ENCODE measurements at regions not wholly inside any gene's neighbourhood (a gene's known extent, or its start where the extent isn't known, plus 50 kb on each side); places are given as distances from the start of the nearest gene placed in this dataset.

GRCh38 chr1:217097819-217098218 is 374.6 kb upstream of the ESRRG start:
- H2BK15ac ChIP-seq (ENCODE audit: low read depth, low read length) = no peak overlapping the region
- no peak overlapping the region for H2BK120ac ChIP-seq (ENCODE audit: low read depth, low read length)
- in situ Hi-C loops (cut with MboI; ENCODE audit: low sequenced_read_pairs) (no loop called here), intact Hi-C loops (cut with micrococcal nuclease) (no loop called here), dilution Hi-C loops (cut with HindIII; ENCODE audit: low sequenced_read_pairs, unreplicated experiment) (no loop called here)
- no peak overlapping the region for H3K56ac ChIP-seq (ENCODE audit: extremely low read depth, insufficient read depth, low read length)
- no peak overlapping the region for H2AK9ac ChIP-seq (replicated peaks; ENCODE audit: low read depth, low read length, poor library complexity)
- no peak overlapping the region for H3K27ac ChIP-seq (ENCODE audit: insufficient read depth, low read length)
- no peaks in the 10 kb centered on the region for H3K9me3 ChIP-seq (ENCODE audit: control insufficient read depth, insufficient read depth, low read length)
- CTCF ChIA-PET = no interaction called here
- no peak overlapping the region for H3K4me3 ChIP-seq (ENCODE audit: insufficient read depth, low read depth, low read length)
- H3K9ac ChIP-seq (ENCODE audit: low read depth, low read length) = no peak overlapping the region
- no peaks in the 10 kb centered on the region for H3K9me1 ChIP-seq (ENCODE audit: insufficient read depth, low read length)
- DNase-seq (no peak), ATAC-seq (ENCODE audit: low read depth) (no peak)
- H3K4me1 ChIP-seq (ENCODE audit: control insufficient read depth, insufficient read depth, low read length) = no peaks in the 10 kb centered on the region
- no peak overlapping the region for H3K23ac ChIP-seq (ENCODE audit: low read depth, low read length)
- no peaks in the 10 kb centered on the region for H3K79me1 ChIP-seq (ENCODE audit: low read depth in 1 of 2, low read length in 2 of 2)
- no peak overlapping the region for H4K5ac ChIP-seq (ENCODE audit: low read depth, low read length)
- H3K27me3 ChIP-seq (ENCODE audit: control insufficient read depth, insufficient read depth, low read length) = no peaks in the 10 kb centered on the region; the same call in 1 of the 2 replicates
- H3K36me3 ChIP-seq (ENCODE audit: control insufficient read depth, insufficient read depth, low read length) = no peaks in the 10 kb centered on the region
- no peak overlapping the region for H2AK5ac ChIP-seq (ENCODE audit: low read depth, low read length)
- H3K4ac ChIP-seq (ENCODE audit: low read depth, low read length) = no peak overlapping the region
- H2AFZ ChIP-seq (replicated peaks; ENCODE audit: low read length, poor library complexity) = no peak overlapping the region
- no TSS peak for BruUV-seq (replicated peaks)
- no peak overlapping the region for H4K8ac ChIP-seq (ENCODE audit: low read depth in 2 of 2, low read length in 2 of 2)
- H4K20me1 ChIP-seq (ENCODE audit: insufficient read depth, low read length) = no peaks in the 10 kb centered on the region
- H2BK20ac ChIP-seq (ENCODE audit: low read depth, low read length) = no peak overlapping the region
- H3K4me2 ChIP-seq (ENCODE audit: low read depth, low read length) = no peak overlapping the region
- H4K91ac ChIP-seq (ENCODE audit: insufficient read depth, low read depth, low read length) = no peak overlapping the region
- no peak for TF ChIP-seq MAFK (IDR thresholded peaks at IDR 0.05; ENCODE audit: low read depth, low read length)
- no peak for TF ChIP-seq MAZ (IDR thresholded peaks at IDR 0.05; ENCODE audit: borderline replicate concordance, low read depth, low read length)
- no peak for TF ChIP-seq CEBPB (IDR thresholded peaks at IDR 0.05; ENCODE audit: low read depth, low read length)
- TF ChIP-seq SMC3 (IDR thresholded peaks at IDR 0.05; ENCODE audit: low read depth, low read length) = no peak
- TF ChIP-seq, protein P1, sequence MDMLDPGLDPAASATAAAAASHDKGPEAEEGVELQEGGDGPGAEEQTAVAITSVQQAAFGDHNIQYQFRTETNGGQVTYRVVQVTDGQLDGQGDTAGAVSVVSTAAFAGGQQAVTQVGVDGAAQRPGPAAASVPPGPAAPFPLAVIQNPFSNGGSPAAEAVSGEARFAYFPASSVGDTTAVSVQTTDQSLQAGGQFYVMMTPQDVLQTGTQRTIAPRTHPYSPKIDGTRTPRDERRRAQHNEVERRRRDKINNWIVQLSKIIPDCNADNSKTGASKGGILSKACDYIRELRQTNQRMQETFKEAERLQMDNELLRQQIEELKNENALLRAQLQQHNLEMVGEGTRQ (IDR thresholded peaks at IDR 0.05; ENCODE audit: low read depth, low read length) = no peak
- TF ChIP-seq, protein P2, sequence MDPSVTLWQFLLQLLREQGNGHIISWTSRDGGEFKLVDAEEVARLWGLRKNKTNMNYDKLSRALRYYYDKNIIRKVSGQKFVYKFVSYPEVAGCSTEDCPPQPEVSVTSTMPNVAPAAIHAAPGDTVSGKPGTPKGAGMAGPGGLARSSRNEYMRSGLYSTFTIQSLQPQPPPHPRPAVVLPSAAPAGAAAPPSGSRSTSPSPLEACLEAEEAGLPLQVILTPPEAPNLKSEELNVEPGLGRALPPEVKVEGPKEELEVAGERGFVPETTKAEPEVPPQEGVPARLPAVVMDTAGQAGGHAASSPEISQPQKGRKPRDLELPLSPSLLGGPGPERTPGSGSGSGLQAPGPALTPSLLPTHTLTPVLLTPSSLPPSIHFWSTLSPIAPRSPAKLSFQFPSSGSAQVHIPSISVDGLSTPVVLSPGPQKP (IDR thresholded peaks at IDR 0.05; ENCODE audit: borderline replicate concordance, low read depth, low read length) = no peak
- no peak for TF ChIP-seq FOS (IDR thresholded peaks at IDR 0.05; ENCODE audit: low read depth, low read length)
- TF ChIP-seq RAD21 (IDR thresholded peaks at IDR 0.05; ENCODE audit: low read length) = no peak
- TF ChIP-seq MXI1 (IDR thresholded peaks at IDR 0.05; ENCODE audit: borderline replicate concordance, low read depth, low read length) = no peak
- no peak for TF ChIP-seq POLR2A (IDR thresholded peaks at IDR 0.05; ENCODE audit: low read depth, low read length)
- no peak for TF ChIP-seq RCOR1 (IDR thresholded peaks at IDR 0.05; ENCODE audit: insufficient replicate concordance, low read length)
- no peak overlapping the region for H3K14ac ChIP-seq (replicated peaks; ENCODE audit: low read depth, low read length)
- H2BK5ac ChIP-seq (ENCODE audit: low read depth, low read length, poor library complexity, severe bottlenecking) = no peak overlapping the region
- H3K18ac ChIP-seq (ENCODE audit: low read depth, low read length) = no peak overlapping the region
- POLR2A ChIA-PET (ENCODE audit: unreplicated experiment) = no interaction called here

Data from IMR-90 (cell line).